Left colon (tissue), 2 donors: ENCODE measurements at regions not wholly inside any gene's neighbourhood (a gene's known extent, or its start where the extent isn't known, plus 50 kb on each side); places are given as distances from the start of the nearest gene placed in this dataset.
A peak's percentile ranks its signal among the peaks of the same experiment; 100 is the strongest.

Experiments used
- ATAC-seq: fragments of 200-7000 bp; cut with Tn5 transposase; one replicate; pipeline ENCODE4 v1.9.1; 2020; ENCODE audit warnings: mild to moderate bottlenecking, moderate library complexity
- DNase-seq, 2 donors: peaks; one replicate each; pipeline ENCODE4 v3.0.0-alpha.2; 2020
- intact Hi-C, 2 donors: fragments of 100-400 bp; cut with DNase I in 1 of 2; cut with micrococcal nuclease in 1 of 2; formaldehyde crosslinking; loops; one replicate each; pipeline versions ENCODE4 v1.11.2 to v1.14.0; 2022; cut with DNase I, micrococcal nuclease
- donor health status: DM: no; HTN: no; CAD: no.
- donor health status: DM: yes; HTN: yes; CAD: no.

DNA sequence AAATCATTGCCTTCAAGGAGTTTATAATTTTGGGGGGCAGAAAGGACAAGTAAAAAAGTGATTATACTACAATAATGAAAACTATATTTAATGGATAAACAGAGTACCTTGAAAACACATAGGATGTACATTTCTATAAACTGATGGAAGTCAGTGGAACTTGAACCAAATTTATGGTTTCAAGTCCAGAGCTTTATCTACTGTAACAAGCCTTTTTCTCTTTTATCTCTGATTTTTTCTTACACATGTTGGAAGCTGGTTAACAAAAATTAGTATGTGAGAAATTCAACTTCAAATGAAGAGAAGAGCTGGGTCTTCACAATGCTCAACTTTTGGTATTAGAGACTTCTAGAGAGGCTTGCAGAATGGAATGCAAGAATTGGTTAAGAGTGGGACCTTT, 393.6 kb downstream of the LMO7 start:
- intact Hi-C loops, result no loop called here
- DNase-seq (no peak), ATAC-seq (no peak)

DNA sequence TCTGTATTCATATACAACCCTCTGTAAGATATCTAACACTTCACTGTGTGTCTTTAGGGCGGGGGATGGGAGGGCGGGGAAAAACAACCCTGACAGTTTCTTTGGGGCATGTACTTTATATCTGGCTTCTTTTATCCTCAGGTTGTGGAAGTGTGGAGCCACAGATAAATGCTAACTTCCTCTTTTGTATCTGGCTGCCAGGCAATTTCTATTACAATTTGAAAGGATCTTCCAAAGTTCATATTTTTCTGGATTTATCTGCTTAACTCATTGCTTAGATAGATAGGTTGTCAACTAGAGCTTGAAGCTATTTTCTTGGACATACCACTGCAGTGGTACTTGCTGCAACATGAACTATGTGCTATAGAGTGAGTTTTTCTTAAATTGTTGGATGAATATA, 393.0 kb downstream of the LMO7 start:
- DNase-seq (no peak), ATAC-seq (no peak)
- intact Hi-C loops, result no loop called here

DNA sequence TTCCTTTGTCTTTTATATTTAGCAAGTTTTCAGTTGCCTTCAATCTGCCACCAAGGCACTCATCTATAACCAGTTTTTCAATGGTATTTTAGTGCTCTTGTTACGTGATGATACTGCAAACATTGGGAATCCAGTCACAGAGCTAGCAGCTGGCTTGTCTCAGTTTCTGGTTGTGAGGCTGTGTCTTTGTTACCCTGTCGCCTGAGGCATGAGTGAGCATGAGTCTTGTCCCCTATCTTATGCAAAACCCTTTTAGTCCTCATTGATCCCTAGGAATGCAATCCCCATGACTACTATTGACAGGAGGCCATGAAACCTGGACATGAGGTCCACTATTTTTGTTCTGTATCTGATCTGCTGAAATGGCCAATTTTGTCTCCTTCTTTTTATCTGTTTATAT, 391.0 kb downstream of the LMO7 start:
- no peak for DNase-seq
- no peak for ATAC-seq
- intact Hi-C loops, result no loop called here

DNA sequence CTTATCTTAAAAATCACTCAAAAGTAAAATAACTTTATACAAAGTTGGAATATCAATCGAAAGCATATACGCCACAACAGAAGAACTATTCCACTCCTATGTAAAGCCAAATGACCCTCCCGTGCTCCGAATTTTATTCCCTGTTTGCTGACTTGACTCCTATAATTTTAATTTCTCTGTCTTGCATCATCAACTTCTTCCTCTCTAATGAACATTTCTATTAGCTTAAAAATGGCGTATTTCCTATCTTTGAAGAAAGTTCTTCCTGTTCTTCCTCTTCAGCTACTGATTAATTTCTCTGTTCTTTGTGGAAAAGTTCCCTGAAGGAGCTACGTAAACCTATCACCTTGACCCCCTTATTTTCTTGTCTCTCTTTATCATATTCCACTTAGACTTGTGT, 389.3 kb downstream of the LMO7 start:
- DNase-seq, result no peak
- ATAC-seq, result no peak
- intact Hi-C loops, result no loop called here

DNA sequence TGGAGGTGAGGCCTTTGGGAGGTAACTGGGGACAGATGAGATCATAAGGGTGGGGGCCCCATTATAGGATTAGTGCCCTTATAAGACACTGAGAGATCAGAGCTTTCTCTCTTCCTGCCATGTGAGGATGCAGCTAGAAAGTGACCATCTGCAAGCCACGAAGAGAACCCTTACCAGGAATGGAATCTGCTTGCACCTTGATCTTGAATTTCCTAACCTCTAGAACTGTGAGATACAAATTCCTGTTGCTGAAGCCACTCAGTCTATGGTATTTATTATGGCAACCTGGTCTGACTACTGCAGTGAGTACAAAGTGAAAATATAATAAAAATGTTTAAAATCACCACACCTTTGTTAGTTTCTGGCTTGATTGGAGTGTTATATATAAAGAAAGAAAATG, 388.0 kb downstream of the LMO7 start:
- intact Hi-C loops, result no loop called here
- no peak for DNase-seq
- ATAC-seq, result no peak

DNA sequence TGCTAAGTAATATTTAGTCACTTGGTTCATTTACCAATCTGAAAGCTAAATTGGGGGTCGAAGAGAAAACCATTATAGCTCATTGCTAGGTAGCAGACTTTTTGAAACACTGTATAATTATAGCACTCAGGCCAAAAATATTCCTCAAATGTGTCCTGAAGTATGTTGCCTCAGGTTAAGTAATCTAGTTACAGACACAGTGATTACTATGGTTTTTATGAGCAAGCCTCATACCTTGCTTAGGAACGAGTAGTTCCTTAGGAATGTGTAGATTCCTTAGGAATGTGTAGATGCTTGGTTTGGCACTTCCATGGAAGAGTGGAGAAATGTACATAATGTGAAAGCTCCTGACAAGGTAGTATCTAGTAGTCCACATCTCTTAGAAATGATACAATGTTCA, 387.5 kb downstream of the LMO7 start:
- no peak for ATAC-seq
- no peak for DNase-seq
- intact Hi-C loops, result no loop called here

DNA sequence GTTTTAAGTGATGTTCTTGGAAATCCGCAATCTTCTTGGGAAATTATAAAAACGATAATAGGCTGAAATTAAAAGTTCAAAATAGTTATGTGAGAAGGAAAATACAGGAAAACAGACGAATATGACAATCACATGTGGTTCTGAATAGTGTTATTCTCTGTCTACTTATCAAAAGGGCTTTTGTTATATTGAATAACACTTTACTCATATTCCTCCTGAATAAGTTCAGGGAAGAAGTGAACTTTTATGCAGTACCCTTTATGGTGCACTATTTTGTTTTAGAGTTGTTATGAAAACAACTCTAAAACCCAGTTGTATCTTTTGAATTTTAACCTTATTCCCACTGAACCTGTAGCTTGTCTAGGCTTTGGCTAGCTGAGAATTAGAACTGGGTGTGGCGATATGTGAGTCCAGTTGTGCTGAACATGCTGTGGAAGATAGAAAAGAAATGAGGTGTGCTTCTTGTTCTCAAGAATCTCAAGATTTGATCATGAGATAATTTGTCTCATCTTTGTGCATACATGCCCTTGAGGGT, 384.4 kb downstream of the LMO7 start:
- DNase-seq (no peak), ATAC-seq (no peak)
- intact Hi-C loops, result no loop called here

DNA sequence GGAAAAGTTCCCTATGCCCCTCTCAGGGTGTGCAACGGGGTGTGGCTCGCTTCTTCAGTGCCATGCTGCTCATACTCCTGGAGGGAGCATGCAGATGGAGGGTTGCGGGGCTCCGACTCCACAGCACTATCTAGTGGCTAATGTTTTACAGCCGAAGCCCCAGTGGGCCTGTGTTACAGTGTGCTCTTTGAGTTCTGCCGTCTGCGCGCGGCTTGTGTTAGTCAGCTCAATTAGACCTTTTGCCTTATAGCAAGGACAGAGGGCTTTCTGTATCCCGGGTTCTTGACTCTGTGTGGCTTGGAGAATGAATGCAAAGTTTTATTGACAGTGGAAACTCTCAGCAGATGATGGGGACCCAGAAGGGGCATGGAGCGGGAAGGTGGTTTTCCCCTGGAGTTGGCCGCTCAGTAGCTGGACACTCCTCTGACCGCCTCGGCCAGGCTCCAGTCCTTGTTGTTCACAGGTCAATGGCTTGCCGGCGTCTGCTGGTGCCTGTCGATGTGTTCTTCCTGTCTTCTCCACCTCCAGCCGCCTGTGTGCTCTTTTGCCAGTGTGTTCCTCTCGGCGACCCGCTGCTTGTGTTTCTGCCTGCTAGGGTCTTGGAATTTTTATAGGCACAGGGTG, 383.4 kb downstream of the LMO7 start:
- DNase-seq, result no peak
- intact Hi-C loops, result no loop called here
- peak; percentile 39 for ATAC-seq

DNA sequence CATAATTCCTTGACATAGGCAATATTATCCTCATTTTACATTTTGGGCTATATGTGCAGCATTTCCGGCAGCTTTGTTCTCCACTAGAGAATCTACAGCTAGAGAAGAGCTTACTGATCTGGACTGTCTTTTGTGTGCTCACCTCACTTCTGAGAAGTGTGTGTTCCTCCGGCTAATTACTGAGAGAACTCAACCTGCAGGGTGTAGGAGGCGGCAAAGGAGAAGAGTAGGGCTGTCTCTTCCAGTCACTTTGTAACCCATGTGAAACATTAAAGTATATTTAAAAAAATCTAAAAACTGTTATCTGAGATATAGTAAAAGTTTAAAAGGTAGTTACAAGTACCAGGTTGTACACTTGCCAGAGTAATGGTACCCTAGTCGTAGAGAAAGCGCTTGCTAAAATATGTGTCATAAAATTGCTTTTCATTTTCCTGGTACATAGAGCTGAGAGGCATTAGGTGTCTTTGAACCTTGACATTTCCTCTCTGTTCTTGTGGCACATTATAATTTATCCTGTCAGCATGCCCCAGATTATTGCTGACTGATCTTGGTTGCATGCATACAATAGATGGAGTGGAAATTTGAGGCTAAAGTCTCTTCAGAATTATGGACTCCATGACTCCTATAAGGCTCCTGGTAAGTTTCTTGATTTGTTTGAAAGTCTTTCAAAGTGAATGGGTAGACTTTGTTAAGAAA, 381.9 kb downstream of the LMO7 start:
- intact Hi-C loops, result no loop called here
- DNase-seq, result no peak
- no peak for ATAC-seq

DNA sequence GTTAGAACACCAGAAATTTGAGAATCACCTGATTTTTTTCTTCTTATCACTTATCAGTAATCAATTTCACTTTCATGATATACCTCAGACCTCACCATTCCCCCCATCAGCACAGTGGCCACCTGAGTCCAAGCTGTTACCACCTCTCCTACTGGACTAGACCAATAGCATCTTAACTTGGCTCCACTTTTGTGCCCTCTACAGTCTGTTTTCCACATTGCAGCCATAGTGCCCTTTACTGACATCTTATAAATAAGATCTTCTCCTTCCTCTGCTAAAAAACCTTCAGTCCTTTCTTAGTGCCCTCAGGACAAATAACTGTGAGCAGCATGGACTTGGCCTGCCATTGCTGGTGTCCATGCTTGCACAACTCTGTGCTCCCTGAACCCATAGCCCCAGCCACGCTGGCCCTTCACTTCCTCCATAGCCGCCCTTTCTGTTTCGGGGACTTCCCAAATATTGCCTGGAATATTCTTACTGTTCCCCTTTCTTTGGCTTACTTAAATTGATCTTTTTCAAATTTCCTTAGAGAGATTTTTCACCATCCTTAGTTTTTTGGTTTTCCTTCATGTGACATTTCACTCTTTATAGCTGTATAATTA, 380.8 kb downstream of the LMO7 start:
- intact Hi-C loops, result no loop called here
- ATAC-seq (peak; percentile 61), DNase-seq (peak in 1 of 2 donors; percentile 10)

DNA sequence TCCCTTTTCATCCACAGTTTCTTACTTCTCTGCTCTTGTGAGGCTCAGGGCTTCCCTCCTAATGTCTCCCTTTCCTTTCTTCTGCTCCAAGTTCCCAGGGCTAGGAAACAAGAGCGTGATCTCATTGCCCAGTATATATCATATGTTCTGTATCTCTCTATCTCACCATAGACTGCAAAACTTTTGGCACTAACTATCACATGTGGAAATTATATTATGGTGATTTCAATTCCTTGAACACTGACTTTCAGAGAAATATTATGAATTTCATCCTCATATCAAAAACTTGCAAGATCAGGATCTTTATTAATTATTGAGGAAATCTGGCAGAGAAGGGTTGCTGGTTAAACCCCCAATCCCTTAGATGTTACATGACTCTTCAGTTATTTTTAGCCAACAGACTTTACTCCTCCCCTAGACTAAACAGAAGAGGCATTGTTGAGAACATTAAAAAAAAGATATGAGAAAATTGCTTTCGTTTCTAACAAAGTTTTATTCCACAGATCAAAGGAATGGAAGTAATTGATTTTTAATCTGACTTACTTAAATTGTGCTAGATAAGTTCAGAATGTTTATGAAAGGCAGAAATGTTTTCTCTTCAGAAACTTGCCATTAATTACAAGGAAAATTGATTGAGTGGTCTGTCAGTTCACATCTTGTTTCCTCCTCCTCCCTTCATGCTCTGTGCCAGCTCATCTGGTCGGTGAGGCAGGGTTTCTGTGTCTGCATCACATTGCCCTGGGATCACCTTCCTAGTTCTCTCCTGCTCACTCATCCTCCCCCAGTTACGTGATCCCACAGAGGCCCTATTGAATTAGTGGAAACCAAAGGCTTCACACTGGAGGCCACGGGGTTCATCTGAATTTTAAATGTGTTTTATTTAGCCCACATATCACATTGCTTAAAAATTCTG, 378.5 kb downstream of the LMO7 start:
- DNase-seq, result no peak
- no peak for ATAC-seq
- intact Hi-C loops, result no loop called here

DNA sequence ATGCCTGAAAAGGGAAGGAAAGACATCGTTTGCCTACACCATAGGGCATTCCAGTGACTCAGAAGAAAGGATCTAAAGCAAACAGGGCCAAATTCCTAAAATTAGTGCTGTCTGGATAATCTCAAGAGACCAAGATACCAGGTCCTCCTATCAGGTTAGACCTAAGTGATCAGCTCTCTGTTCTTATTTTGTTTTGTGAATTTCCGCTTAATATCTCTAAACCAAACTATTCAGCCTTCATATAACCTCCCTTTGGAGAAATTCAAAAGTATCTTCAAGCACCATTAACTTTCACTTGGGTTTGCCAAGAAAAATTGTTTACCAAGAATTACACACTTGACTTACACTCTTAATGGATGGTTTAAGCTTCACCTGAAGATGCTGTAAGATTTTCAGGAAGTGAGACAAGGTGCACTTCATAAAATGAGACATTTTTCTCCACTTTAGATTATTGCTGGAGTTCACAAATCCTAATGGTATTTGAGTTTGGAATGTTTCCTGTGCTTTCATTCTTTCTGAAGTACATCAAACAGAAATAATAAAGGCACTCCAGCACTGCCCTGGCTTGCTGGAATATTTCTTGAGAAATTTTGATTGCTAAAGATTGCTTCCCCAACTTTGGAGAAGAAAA, 376.1 kb downstream of the LMO7 start:
- ATAC-seq (no peak), DNase-seq (no peak)
- intact Hi-C loops, result no loop called here

DNA sequence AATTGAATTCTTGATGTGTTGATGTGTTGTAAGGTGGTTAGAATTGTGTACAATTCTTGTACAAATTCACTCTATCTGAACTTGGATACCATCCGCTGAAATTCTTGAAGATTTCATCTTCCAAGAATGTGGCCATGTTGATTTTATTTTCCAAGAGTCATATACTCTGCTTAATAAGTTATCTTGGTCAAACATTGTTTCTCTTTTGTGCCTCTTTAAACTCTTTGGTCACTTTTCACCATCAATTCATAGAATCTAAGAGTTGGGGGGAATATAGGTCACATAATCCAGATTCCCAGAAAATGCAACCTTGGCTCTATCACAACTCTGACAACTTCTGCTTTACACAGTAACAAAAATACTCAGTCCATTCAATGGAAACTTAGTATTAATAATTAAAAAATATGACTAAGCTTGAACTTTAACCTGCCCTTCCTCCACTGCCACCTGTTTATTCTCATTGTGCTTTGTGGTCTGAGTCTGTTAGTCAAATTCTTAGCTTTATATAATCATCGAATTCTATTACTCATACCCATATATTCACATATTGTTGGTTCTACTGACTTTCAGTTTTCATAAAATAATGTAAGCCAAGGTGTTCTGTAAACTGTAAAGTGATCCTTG, 373.2 kb downstream of the LMO7 start:
- intact Hi-C loops, result no loop called here
- DNase-seq (no peak), ATAC-seq (no peak)

DNA sequence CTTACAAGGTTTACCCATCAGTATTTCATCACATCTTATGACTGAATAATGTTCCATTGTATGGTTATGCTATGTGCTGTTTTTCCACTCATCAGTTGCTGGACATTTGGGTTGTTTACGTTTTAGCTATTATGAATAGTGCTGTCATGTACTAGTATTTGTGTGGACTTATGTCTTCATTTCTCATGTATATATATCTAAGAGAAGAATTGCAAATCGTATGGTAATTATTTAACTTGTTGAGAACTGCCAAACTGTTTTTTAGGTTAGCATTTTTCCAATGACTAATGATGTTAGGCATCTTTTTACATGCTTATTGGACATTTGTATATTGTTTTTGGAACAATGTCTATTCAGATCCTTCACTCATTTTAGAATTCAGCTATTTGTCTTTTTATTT, 368.3 kb downstream of the LMO7 start:
- intact Hi-C loops, result no loop called here
- DNase-seq (no peak), ATAC-seq (no peak)

DNA sequence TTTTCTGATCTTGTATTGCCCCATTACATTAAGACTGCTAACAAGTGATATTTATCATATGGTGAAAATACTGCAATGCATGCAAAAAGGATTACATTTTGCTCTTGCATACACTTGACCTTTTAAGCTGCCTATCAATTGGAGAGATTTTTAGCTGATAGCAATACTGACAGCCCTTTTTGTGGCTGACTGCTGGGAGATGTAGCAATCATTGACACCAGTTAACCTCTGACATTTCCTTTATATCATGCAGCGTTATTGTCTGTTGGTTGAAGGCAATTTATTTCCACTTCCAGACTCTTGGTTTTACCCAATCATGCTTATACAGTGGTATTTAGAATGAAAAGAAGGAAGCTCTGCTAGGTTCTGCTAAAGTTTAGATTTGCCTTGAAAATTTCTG, 364.0 kb downstream of the LMO7 start:
- DNase-seq (no peak), ATAC-seq (no peak)
- intact Hi-C loops, result no loop called here

DNA sequence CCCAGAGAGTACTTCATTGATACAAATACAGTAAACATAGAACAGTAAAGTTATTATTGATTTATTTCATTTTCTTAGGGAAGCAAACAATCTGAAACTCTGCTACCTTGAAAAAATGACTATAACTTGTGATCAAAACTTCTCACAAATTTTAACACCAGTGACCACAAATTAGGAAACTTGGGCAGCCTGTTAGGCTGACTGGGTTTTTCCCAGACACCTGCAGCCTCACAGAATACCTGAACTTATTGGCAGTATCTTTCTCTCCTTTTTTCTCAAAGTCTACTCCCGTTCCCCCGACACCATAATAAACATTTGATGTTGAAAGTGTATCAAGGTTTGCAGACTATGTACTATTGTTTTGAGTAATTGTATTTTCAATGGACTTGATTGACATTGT, 360.5 kb downstream of the LMO7 start:
- DNase-seq, result no peak
- ATAC-seq, result no peak
- intact Hi-C loops, result no loop called here

DNA sequence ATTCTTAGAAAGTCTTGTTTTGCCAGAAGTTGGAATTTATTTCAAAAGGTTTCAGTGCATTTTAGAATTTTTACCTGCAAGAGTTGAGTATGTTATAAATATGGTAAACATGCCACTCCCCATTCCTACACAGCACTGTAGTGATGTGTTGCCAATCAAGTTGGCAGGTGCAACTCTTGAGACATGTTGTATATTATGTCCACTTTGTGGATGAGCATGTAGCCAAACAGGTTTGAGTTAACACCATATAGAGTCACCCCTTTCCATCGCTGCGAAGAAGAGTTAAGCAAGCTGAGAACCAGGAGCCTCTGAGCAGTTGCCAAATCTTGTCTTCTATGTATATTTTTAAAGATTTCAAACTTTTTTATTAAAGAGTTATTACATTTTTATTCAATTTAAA, 359.8 kb downstream of the LMO7 start:
- intact Hi-C loops, result no loop called here
- DNase-seq, result no peak
- no peak for ATAC-seq

DNA sequence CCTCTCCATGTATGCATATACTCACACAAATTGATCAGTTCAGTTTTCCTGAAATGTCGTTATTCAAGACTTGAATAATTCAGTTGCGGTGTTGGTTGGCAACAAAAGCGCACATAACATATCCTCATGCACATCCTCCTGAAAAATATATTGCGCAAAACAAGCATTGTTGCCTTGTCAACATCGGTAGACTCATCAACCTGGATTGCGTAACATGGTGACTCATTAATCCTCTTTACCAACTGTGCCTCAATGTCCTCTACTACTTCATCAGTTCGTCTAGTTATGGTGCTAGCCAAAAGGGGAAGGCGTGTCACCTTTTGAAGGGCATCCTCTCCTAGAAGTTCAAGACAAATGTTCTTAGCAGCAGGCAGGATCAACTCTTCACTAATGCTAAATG, 357.7 kb downstream of the LMO7 start:
- intact Hi-C loops, result no loop called here
- DNase-seq (no peak), ATAC-seq (no peak)

DNA sequence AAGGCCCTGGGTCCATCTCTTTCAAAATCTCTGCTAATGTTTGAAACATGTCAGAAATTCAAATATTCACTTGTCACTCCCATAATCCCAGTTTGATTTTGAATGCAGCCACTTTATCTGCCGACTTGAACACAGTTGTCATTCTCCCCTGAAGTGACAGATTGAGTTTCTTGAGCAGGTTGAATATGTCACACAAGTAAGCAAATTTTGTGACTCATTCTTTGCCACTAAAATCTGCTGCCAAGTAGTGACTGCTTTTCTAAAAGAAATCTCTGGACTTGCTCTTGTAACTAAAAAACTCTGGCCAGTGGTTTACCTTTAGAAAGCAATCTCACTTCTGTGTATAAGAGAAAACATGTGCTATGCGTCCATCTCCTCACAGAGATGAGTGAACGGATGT, 357.1 kb downstream of the LMO7 start:
- intact Hi-C loops, result no loop called here
- no peak for ATAC-seq
- no peak for DNase-seq
